Hepatocyte (in vitro differentiated cells): ENCODE measurements at regions not wholly inside any gene's neighbourhood (a gene's known extent, or its start where the extent isn't known, plus 50 kb on each side); places are given as distances from the start of the nearest gene placed in this dataset.

ENCODE experiments used
- DNase-seq: peaks from one replicate; pipeline ENCODE4 v3.0.0-alpha.2; 2016; ENCODE audit warnings: low spot score
- H2AFZ ChIP-seq: fragments of 200-600 bp; sonication (generic); 2 replicates; pipeline ENCODE4 v1.6.0; 2016; ENCODE audit warnings: antibody characterized with exemption, mild to moderate bottlenecking
- H3K27ac ChIP-seq: fragments of 200-600 bp; sonication (generic); 2 replicates; pipeline ENCODE4 v1.5.1; 2016; ENCODE audit warnings: mild to moderate bottlenecking
- H3K27me3 ChIP-seq: fragments of 200-600 bp; sonication (generic); 2 replicates; pipeline ENCODE4 v1.6.1; 2016
- H3K36me3 ChIP-seq: fragments of 200-600 bp; sonication (generic); replicated peaks from 2 replicates; pipeline ENCODE4 v1.5.1; 2016; ENCODE audit warnings: low read depth; ENCODE audit not compliant: insufficient read depth
- H3K4me1 ChIP-seq: fragments of 200-600 bp; sonication (generic); 2 replicates; pipeline ENCODE4 v1.5.1; 2016; ENCODE audit warnings: mild to moderate bottlenecking, moderate library complexity; ENCODE audit not compliant: insufficient read depth
- H3K4me2 ChIP-seq: fragments of 200-600 bp; sonication (generic); 2 replicates; pipeline ENCODE4 v1.6.0; 2016
- H3K4me3 ChIP-seq: fragments of 200-600 bp; sonication (generic); 2 replicates; pipeline ENCODE4 v1.5.1; 2016; ENCODE audit warnings: mild to moderate bottlenecking
- H3K79me2 ChIP-seq: fragments of 200-600 bp; sonication (generic); 2 replicates; pipeline ENCODE4 v1.6.0; 2017; ENCODE audit warnings: mild to moderate bottlenecking
- H3K9me2 ChIP-seq: fragments of 200-600 bp; sonication (generic); replicated peaks from 2 replicates; pipeline ENCODE4 v1.6.0; 2017; ENCODE audit warnings: mild to moderate bottlenecking; ENCODE audit not compliant: insufficient read depth
- H3K9me3 ChIP-seq: fragments of 200-600 bp; sonication (generic); 2 replicates; pipeline ENCODE4 v1.5.1; 2016; ENCODE audit warnings: low read depth, mild to moderate bottlenecking
- H4K20me1 ChIP-seq: fragments of 200-600 bp; sonication (generic); 2 replicates; pipeline ENCODE4 v1.6.0; 2016; ENCODE audit warnings: mild to moderate bottlenecking; ENCODE audit not compliant: insufficient read depth, poor library complexity, severe bottlenecking
- CTCF ChIP-seq: fragments of 200-600 bp; sonication (generic); IDR thresholded peaks from 2 replicates; pipeline ENCODE4 v1.5.1; 2016; ENCODE audit warnings: antibody characterized with exemption, mild to moderate bottlenecking; ENCODE audit not compliant: poor library complexity
- EZH2 ChIP-seq: fragments of 200-600 bp; sonication (generic); IDR thresholded peaks from 2 replicates; pipeline ENCODE4 v1.6.1; 2016; ENCODE audit warnings: antibody characterized with exemption, mild to moderate bottlenecking, borderline replicate concordance
- EZH2phosphoT487 ChIP-seq: fragments of 200-600 bp; sonication (generic); IDR thresholded peaks from one replicate; pipeline ENCODE4 v1.6.1; 2018; ENCODE audit warnings: antibody characterized with exemption, mild to moderate bottlenecking, low read depth, moderate library complexity; ENCODE audit not compliant: unreplicated experiment, severe bottlenecking
- WGBS: methylation state at CpG from one replicate; pipeline ENCODE4 v1.1.6; 2016; ENCODE audit warnings: low lambda C conversion rate; ENCODE audit errors: missing lambda C conversion rate; 5-methylcytosine and 5-hydroxymethylcytosine counted together

GRCh38 chr17:65301184-65301583 is 164.0 kb downstream of the RGS9 start:
- Histone ChIP-seq H4K20me1 (no peaks in the 10 kb centered on the region), H3K4me1 (no peaks in the 10 kb centered on the region), H2AFZ (no peak overlapping the region), H3K27ac (no peak overlapping the region), H3K9me2 (no peaks in the 10 kb centered on the region), H3K27me3 (no peaks in the 10 kb centered on the region), H3K4me3 (no peak overlapping the region), H3K79me2 (no peaks in the 10 kb centered on the region), H3K36me3 (no peaks in the 10 kb centered on the region), H3K9me3 (no peaks in the 10 kb centered on the region), H3K4me2 (no peak overlapping the region)
- 95% methylated on average over 2 of the region's 2 CpGs for WGBS
- TF ChIP-seq CTCF: no peak
- TF ChIP-seq EZH2: no peak
- no peak for TF ChIP-seq EZH2phosphoT487
- DNase-seq: no peak

GRCh38 chr17:65297916-65298315 is 160.7 kb downstream of the RGS9 start:
- Histone ChIP-seq H3K9me2 (no peaks in the 10 kb centered on the region), H3K27ac (no peak overlapping the region), H3K36me3 (no peaks in the 10 kb centered on the region), H3K4me3 (no peak overlapping the region), H3K27me3 (no peaks in the 10 kb centered on the region), H3K9me3 (no peaks in the 10 kb centered on the region), H4K20me1 (no peaks in the 10 kb centered on the region), H3K4me1 (no peaks in the 10 kb centered on the region), H3K4me2 (no peak overlapping the region), H2AFZ (no peak overlapping the region), H3K79me2 (no peaks in the 10 kb centered on the region)
- 52% methylated on average over 5 of the region's 5 CpGs for WGBS
- TF ChIP-seq CTCF (no peak), EZH2 (no peak), EZH2phosphoT487 (no peak)
- DNase-seq: no peak

GRCh38 chr17:65297384-65297783 is 160.2 kb downstream of the RGS9 start:
- no peak overlapping the region for H3K4me2 ChIP-seq

More at GRCh38 chr17:65297384-65297783, 160.2 kb downstream of the RGS9 start:
- H3K9me2 ChIP-seq: no peaks in the 10 kb centered on the region
- no peaks in the 10 kb centered on the region for H3K27me3 ChIP-seq
- no peak overlapping the region for H3K4me3 ChIP-seq
- H3K36me3 ChIP-seq: no peaks in the 10 kb centered on the region
- DNase-seq: no peak
- no peak overlapping the region for H3K27ac ChIP-seq
- H3K79me2 ChIP-seq: no peaks in the 10 kb centered on the region
- H3K9me3 ChIP-seq: no peaks in the 10 kb centered on the region
- TF ChIP-seq EZH2 (no peak), EZH2phosphoT487 (no peak), CTCF (no peak)
- H3K4me1 ChIP-seq: no peaks in the 10 kb centered on the region
- no peaks in the 10 kb centered on the region for H4K20me1 ChIP-seq
- no peak overlapping the region for H2AFZ ChIP-seq
- 63% methylated on average over 2 of the region's 2 CpGs for WGBS
